Esophagus muscularis mucosa (tissue), 4 donors: ENCODE measurements at regions not wholly inside any gene's neighbourhood (a gene's known extent, or its start where the extent isn't known, plus 50 kb on each side); places are given as distances from the start of the nearest gene placed in this dataset.

Experiments
- DNase-seq: peaks from one replicate; pipeline ENCODE4 v3.0.0-alpha.2; 2017; ENCODE audit errors: extremely low spot score
- H3K27ac ChIP-seq, 4 donors: fragments of 200-600 bp; sonication (generic); replicated peaks in 1 of 4; 1 replicate in 3 of 4; 2 replicates in 1 of 4; pipeline ENCODE4 v1.5.1; 2016 to 2019; ENCODE audit warnings: mild to moderate bottlenecking in 1 of 4
- H3K27me3 ChIP-seq, 4 donors: fragments of 200-600 bp; sonication (generic); one replicate each; pipeline versions ENCODE4 v1.5.1 to v1.6.0; 2016 to 2019
- H3K36me3 ChIP-seq, 4 donors: fragments of 200-600 bp; sonication (generic); one replicate each; pipeline ENCODE4 v1.5.1; 2016 to 2019
- H3K4me1 ChIP-seq, 4 donors: fragments of 200-600 bp; sonication (generic); one replicate each; pipeline ENCODE4 v1.5.1; 2016 to 2019
- H3K4me3 ChIP-seq, 4 donors: fragments of 200-600 bp; sonication (generic); 1 replicate in 2 of 4; 2 replicates in 2 of 4; pipeline ENCODE4 v1.5.1; 2016 to 2019; ENCODE audit warnings: mild to moderate bottlenecking in 4 of 4, moderate library complexity in 1 of 4
- H3K9me3 ChIP-seq, 4 donors: fragments of 200-600 bp; sonication (generic); 1 replicate in 3 of 4; 2 replicates in 1 of 4; pipeline ENCODE4 v1.5.1; 2016 to 2019
- CTCF ChIP-seq, 3 experiments: fragments of 200-600 bp in 2 of 3; fragments of 450-650 bp in 1 of 3; sonication (generic) in 2 of 3; IDR thresholded peaks; one replicate each; pipeline ENCODE4 v1.5.1; 2017 to 2019; ENCODE audit warnings: antibody characterized with exemption in 3 of 3, mild to moderate bottlenecking in 2 of 3, moderate library complexity in 1 of 3
- EP300 ChIP-seq: sonication (generic); formaldehyde crosslinking; IDR thresholded peaks from one replicate; pipeline ENCODE4 v1.6.1; 2017; ENCODE audit warnings: antibody characterized with exemption
- POLR2A ChIP-seq: fragments of 450-650 bp; IDR thresholded peaks from one replicate; pipeline ENCODE4 v1.6.1; 2017; ENCODE audit warnings: antibody characterized with exemption, moderate library complexity, mild to moderate bottlenecking, low read depth
- POLR2AphosphoS5 ChIP-seq, 2 donors: sonication (generic); formaldehyde crosslinking; IDR thresholded peaks; one replicate each; pipeline ENCODE4 v1.6.1; 2017; ENCODE audit warnings: antibody characterized with exemption in 2 of 2
- WGBS: methylation state at CpG from one replicate; pipeline ENCODE4 v1.1.5; 2018; 5-methylcytosine and 5-hydroxymethylcytosine counted together
- intact Hi-C: fragments of 100-400 bp; cut with DNase I; formaldehyde crosslinking; loops from one replicate; pipeline ENCODE4 v1.15.1; 2023

GRCh38 chr14:66070542-66071319 lies 415.4 kb upstream of the CCDC196 start:
- DNase-seq, result no peak
- intact Hi-C loops, result no loop called here
- Histone ChIP-seq H3K27ac (no peak overlapping the region), H3K4me3 (no peak overlapping the region), H3K9me3 (no peaks in the 10 kb centered on the region), H3K4me1 (no peaks in the 10 kb centered on the region), H3K36me3 (no peaks in the 10 kb centered on the region), H3K27me3 (no peaks in the 10 kb centered on the region)
- WGBS, result 57% methylated on average over 12 of the region's 12 CpGs
- no peak for TF ChIP-seq POLR2AphosphoS5 (IDR thresholded peaks at IDR 0.05)
- TF ChIP-seq EP300, result no peak
- TF ChIP-seq CTCF (IDR thresholded peaks at IDR 0.05), result peak; percentile 13 to 50 (median 33)
- TF ChIP-seq POLR2A, result no peak

GRCh38 chr14:66072190-66073084 lies 413.7 kb upstream of the CCDC196 start:
- H3K4me3 ChIP-seq, result no peak overlapping the region
- DNase-seq, result no peak
- peaks cover 0 to under 1% (median 0%) of the 10 kb centered on the region in 4 donors for H3K4me1 ChIP-seq
- intact Hi-C loops, result no loop called here
- no peaks in the 10 kb centered on the region for H3K36me3 ChIP-seq
- no peaks in the 10 kb centered on the region for H3K9me3 ChIP-seq
- no peak overlapping the region for H3K27ac ChIP-seq
- 78% methylated on average over 5 of the region's 5 CpGs for WGBS
- no peaks in the 10 kb centered on the region for H3K27me3 ChIP-seq
- TF ChIP-seq CTCF (IDR thresholded peaks at IDR 0.05), result no peak
- no peak for TF ChIP-seq POLR2AphosphoS5 (IDR thresholded peaks at IDR 0.05)
- no peak for TF ChIP-seq EP300
- no peak for TF ChIP-seq POLR2A

GRCh38 chr14:66074537-66074936 lies 411.6 kb upstream of the CCDC196 start:
- Histone ChIP-seq H3K4me3 (no peak overlapping the region), H3K36me3 (no peaks in the 10 kb centered on the region), H3K9me3 (no peaks in the 10 kb centered on the region), H3K27me3 (no peaks in the 10 kb centered on the region), H3K27ac (no peak overlapping the region), H3K4me1 (peaks cover 0 to 6% (median 0%) of the 10 kb centered on the region in 4 donors)
- no peak for TF ChIP-seq POLR2AphosphoS5 (IDR thresholded peaks at IDR 0.05)
- 89% methylated on average over 4 of the region's 4 CpGs for WGBS
- intact Hi-C loops, result no loop called here
- DNase-seq, result no peak

GRCh38 chr14:66076176-66076575 lies 410.0 kb upstream of the CCDC196 start:
- no peak overlapping the region for H3K4me3 ChIP-seq
- WGBS, result 41% methylated on average over 3 of the region's 3 CpGs
- H3K27me3 ChIP-seq, result peaks cover 0 to 2% (median 0%) of the 10 kb centered on the region in 4 donors
- H3K4me1 ChIP-seq, result peaks cover 0 to 6% (median 0%) of the 10 kb centered on the region in 4 donors
- no peaks in the 10 kb centered on the region for H3K36me3 ChIP-seq
- no peak for TF ChIP-seq POLR2AphosphoS5 (IDR thresholded peaks at IDR 0.05)
- no peak for TF ChIP-seq CTCF (IDR thresholded peaks at IDR 0.05)
- TF ChIP-seq EP300, result no peak
- TF ChIP-seq POLR2A, result no peak
- no peaks in the 10 kb centered on the region for H3K9me3 ChIP-seq
- no peak overlapping the region for H3K27ac ChIP-seq
- intact Hi-C loops, result no loop called here
- no peak for DNase-seq

GRCh38 chr14:66078006-66078405 lies 408.2 kb upstream of the CCDC196 start:
- H3K36me3 ChIP-seq, result no peaks in the 10 kb centered on the region
- WGBS, result 44% methylated on average over 5 of the region's 5 CpGs
- no peak for TF ChIP-seq POLR2AphosphoS5 (IDR thresholded peaks at IDR 0.05)
- no peak for DNase-seq
- no peak overlapping the region for H3K27ac ChIP-seq
- no peak overlapping the region for H3K4me3 ChIP-seq
- H3K27me3 ChIP-seq, result peaks cover 0 to 8% (median 0%) of the 10 kb centered on the region in 4 donors
- peaks cover 0 to 13% (median 2%) of the 10 kb centered on the region in 4 donors for H3K4me1 ChIP-seq
- no peaks in the 10 kb centered on the region for H3K9me3 ChIP-seq
- intact Hi-C loops, result no loop called here
